Neural crest cell (in vitro differentiated cells): ENCODE measurements at regions not wholly inside any gene's neighbourhood (a gene's known extent, or its start where the extent isn't known, plus 50 kb on each side); places are given as distances from the start of the nearest gene placed in this dataset.

Experiments used
- DNase-seq: peaks from one replicate; pipeline ENCODE4 v3.0.0; 2021; ENCODE audit warnings: low read depth, mixed read lengths, low spot score
- H3K27ac Mint-ChIP-seq: one replicate; pipeline ENCODE4 v1.8.0; 2021; ENCODE audit warnings: mild to moderate bottlenecking, mixed read lengths; ENCODE audit not compliant: unreplicated experiment
- H3K27me3 Mint-ChIP-seq: 2 replicates; pipeline ENCODE4 v1.8.0; 2021; ENCODE audit warnings: low read depth, mild to moderate bottlenecking, mixed read lengths
- H3K36me3 Mint-ChIP-seq: 2 replicates; pipeline ENCODE4 v1.8.0; 2021; ENCODE audit warnings: low read depth, mild to moderate bottlenecking, mixed read lengths
- H3K4me1 Mint-ChIP-seq: 2 replicates; pipeline ENCODE4 v1.8.0; 2021; ENCODE audit warnings: mixed read lengths
- H3K4me3 Mint-ChIP-seq: one replicate; pipeline ENCODE4 v1.8.0; 2021; ENCODE audit warnings: mild to moderate bottlenecking, mixed read lengths
- H3K9me3 Mint-ChIP-seq: 2 replicates; pipeline ENCODE4 v1.8.0; 2021; ENCODE audit warnings: mixed read lengths
- CTCF ChIP-seq: fragments of 200-600 bp; sonication (generic); conservative IDR thresholded peaks from 2 replicates; pipeline ENCODE4 v1.5.0; 2021; ENCODE audit warnings: antibody characterized with exemption, mild to moderate bottlenecking

GRCh38 chr2:42935692-42936671 is 143.6 kb upstream of the HAAO start:
- Mint-ChIP-seq H3K4me1 (peaks cover 31% of the 10 kb centered on the region), H3K27ac (no peak overlapping the region), H3K36me3 (no peaks in the 10 kb centered on the region), H3K27me3 (no peaks in the 10 kb centered on the region), H3K4me3 (no peak overlapping the region), H3K9me3 (peaks cover 6% of the 10 kb centered on the region)
- DNase-seq = no peak
- no peak for TF ChIP-seq CTCF

GRCh38 chr2:42934580-42935186 is 142.3 kb upstream of the HAAO start:
- Mint-ChIP-seq H3K4me1 (peaks cover 38% of the 10 kb centered on the region), H3K27me3 (no peaks in the 10 kb centered on the region), H3K27ac (no peak overlapping the region), H3K4me3 (no peak overlapping the region), H3K36me3 (no peaks in the 10 kb centered on the region), H3K9me3 (peaks cover 6% of the 10 kb centered on the region)
- no peak for DNase-seq
- no peak for TF ChIP-seq CTCF

GRCh38 chr2:42933824-42934254 is 141.5 kb upstream of the HAAO start:
- H3K36me3 Mint-ChIP-seq = no peaks in the 10 kb centered on the region
- TF ChIP-seq CTCF = no peak
- H3K4me1 Mint-ChIP-seq = peaks cover 47% of the 10 kb centered on the region
- peaks cover 6% of the 10 kb centered on the region for H3K9me3 Mint-ChIP-seq
- no peaks in the 10 kb centered on the region for H3K27me3 Mint-ChIP-seq
- DNase-seq = no peak
- no peak overlapping the region for H3K4me3 Mint-ChIP-seq
- H3K27ac Mint-ChIP-seq = no peak overlapping the region

GRCh38 chr2:42932271-42933151 is 140.1 kb upstream of the HAAO start:
- Mint-ChIP-seq H3K9me3 (no peaks in the 10 kb centered on the region), H3K4me3 (no peak overlapping the region), H3K27ac (peak overlapping the region; percentile 62), H3K4me1 (peaks cover 55% of the 10 kb centered on the region), H3K36me3 (no peaks in the 10 kb centered on the region), H3K27me3 (no peaks in the 10 kb centered on the region)
- DNase-seq = no peak
- TF ChIP-seq CTCF = no peak

GRCh38 chr2:42931818-42932195 is 139.4 kb upstream of the HAAO start:
- H3K4me3 Mint-ChIP-seq = no peak overlapping the region
- H3K36me3 Mint-ChIP-seq = no peaks in the 10 kb centered on the region
- no peaks in the 10 kb centered on the region for H3K27me3 Mint-ChIP-seq
- no peak for DNase-seq
- H3K9me3 Mint-ChIP-seq = no peaks in the 10 kb centered on the region
- peaks cover 59% of the 10 kb centered on the region for H3K4me1 Mint-ChIP-seq
- TF ChIP-seq CTCF = no peak
- no peak overlapping the region for H3K27ac Mint-ChIP-seq
